ENCODE measurements at regions not wholly inside any gene's neighbourhood (a gene's known extent, or its start where the extent isn't known, plus 50 kb on each side); places are given as distances from the start of the nearest gene placed in this dataset.

DNA sequence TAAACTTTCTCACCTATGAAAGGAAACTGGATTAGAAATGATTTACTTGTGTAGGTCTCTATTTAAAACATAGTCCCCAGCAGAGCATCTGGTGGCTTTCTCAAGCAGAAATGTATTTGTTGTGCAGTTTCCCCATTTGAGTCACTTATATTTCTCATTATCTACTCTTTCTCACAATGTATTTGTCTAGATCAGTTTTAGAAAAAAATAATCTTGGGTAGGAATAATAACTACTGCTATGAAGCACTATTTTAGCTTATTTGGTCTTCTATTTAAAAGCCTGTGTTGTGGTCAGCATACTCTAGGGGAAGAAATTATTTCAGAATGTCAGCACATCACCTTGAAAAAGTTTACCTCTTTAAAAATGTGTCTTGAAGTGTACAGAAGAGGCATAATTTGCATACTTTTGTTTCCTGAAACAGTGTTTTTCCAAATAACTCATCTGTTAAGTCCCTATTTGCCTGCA, 60.9 kb upstream of the PRL start:
- intact Hi-C loops (cut with DNase I), result no loop called here
- Histone ChIP-seq H3K27me3 (no peaks in the 10 kb centered on the region), H3K36me3 (no peaks in the 10 kb centered on the region), H3K4me3 (replicated peaks in 1 of 3) (no peak overlapping the region), H3K27ac (no peak overlapping the region), H3K4me1 (peaks cover 3 to 4% of the 10 kb centered on the region in 2 donors), H3K9me3 (no peaks in the 10 kb centered on the region)
- TF ChIP-seq, protein P1, sequence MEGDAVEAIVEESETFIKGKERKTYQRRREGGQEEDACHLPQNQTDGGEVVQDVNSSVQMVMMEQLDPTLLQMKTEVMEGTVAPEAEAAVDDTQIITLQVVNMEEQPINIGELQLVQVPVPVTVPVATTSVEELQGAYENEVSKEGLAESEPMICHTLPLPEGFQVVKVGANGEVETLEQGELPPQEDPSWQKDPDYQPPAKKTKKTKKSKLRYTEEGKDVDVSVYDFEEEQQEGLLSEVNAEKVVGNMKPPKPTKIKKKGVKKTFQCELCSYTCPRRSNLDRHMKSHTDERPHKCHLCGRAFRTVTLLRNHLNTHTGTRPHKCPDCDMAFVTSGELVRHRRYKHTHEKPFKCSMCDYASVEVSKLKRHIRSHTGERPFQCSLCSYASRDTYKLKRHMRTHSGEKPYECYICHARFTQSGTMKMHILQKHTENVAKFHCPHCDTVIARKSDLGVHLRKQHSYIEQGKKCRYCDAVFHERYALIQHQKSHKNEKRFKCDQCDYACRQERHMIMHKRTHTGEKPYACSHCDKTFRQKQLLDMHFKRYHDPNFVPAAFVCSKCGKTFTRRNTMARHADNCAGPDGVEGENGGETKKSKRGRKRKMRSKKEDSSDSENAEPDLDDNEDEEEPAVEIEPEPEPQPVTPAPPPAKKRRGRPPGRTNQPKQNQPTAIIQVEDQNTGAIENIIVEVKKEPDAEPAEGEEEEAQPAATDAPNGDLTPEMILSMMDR (IDR thresholded peaks at IDR 0.05), result no peak
- no peak for TF ChIP-seq POLR2A (IDR thresholded peaks at IDR 0.05)
- no peak for DNase-seq

DNA sequence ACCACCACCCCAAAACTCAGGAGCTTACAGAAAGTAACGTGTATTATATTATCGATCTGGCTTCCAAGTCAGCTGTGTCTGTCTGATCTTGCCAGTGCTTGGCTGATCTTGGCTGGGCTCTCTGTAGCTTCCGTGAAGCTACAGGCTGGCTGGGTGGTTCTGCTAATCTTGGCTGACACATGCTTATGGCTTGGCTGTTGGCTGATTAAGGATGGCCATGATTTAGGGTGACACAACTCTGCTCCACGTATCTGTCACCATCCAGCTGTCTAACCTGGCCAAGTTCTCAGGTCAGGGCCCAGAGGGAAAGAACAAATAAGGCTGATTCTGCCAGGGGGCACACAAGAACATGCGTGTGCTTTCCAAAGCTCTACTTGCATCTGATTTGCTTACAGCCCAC, 64.7 kb upstream of the PRL start:
- DNase-seq, result no peak
- no peaks in the 10 kb centered on the region for H3K36me3 ChIP-seq
- peaks cover 4 to 14% of the 10 kb centered on the region in 2 donors for H3K4me1 ChIP-seq
- 85 to 89% methylated on average over 5 of the region's 5 CpGs for WGBS, 2 donors
- no peak overlapping the region for H3K4me3 ChIP-seq (replicated peaks in 1 of 3)
- no peaks in the 10 kb centered on the region for H3K27me3 ChIP-seq
- no peak overlapping the region for H3K27ac ChIP-seq
- H3K9me3 ChIP-seq, result no peaks in the 10 kb centered on the region
- TF ChIP-seq, protein P1 (IDR thresholded peaks at IDR 0.05), result no peak
- no peak for TF ChIP-seq POLR2A (IDR thresholded peaks at IDR 0.05)
- intact Hi-C loops (cut with DNase I), result no loop called here

DNA sequence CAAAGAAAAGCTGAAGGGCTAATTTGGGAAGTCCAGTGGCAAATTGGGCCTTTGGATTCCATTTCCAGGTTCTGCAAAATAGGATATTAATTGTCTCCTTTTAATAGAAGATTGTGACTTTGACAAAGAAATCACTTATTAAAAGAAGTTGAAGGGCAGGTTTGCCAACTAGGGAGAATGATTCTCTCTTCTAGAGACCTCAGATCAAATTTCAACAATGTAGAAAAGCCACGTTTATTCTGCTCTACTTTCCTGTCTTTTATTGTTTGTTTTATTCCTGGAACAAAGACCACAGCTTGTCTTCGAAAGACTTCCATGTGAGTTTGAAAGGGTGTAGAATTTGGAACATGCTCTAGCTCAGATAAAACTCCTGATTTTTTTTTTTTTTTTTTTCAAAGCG, 65.5 kb upstream of the PRL start:
- H3K36me3 ChIP-seq, result no peaks in the 10 kb centered on the region
- H3K27ac ChIP-seq, result no peak overlapping the region
- no peaks in the 10 kb centered on the region for H3K27me3 ChIP-seq
- TF ChIP-seq, protein P1 (IDR thresholded peaks at IDR 0.05), result no peak
- TF ChIP-seq POLR2A (IDR thresholded peaks at IDR 0.05), result no peak
- H3K4me1 ChIP-seq, result peaks cover 4 to 14% of the 10 kb centered on the region in 2 donors
- no peak overlapping the region for H3K4me3 ChIP-seq (replicated peaks in 1 of 3)
- intact Hi-C loops (cut with DNase I), result no loop called here
- no peak for DNase-seq
- 22 to 28% methylated on average over 3 of the region's 3 CpGs for WGBS, 2 donors
- H3K9me3 ChIP-seq, result no peaks in the 10 kb centered on the region

DNA sequence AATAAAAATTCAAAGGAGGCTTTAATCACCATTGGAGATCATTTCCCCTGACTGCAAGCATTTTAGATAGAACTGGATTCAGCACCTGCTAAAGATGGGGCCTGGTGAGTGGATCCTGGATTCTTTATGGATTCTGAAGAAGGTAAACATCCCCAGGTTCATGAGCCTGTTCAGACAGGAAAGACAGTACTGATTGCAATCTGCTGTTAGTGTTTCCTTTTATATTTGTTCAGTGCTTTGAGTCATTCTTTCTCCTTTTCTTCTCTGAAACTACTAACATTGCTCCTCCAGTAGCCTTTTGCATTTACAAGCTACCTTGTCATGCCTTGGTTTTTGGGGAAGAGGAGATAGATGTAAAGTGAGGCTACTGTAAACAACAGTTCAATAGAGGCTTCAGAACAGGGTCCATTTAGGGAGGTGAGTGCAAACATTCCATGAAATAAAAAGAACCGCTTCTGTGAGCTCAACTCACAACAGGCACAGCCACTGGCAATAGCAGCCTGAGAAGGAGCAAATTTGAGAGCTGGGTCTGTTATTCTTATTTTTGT, 66.4 kb upstream of the PRL start:
- Histone ChIP-seq H3K36me3 (no peaks in the 10 kb centered on the region), H3K9me3 (no peaks in the 10 kb centered on the region), H3K4me3 (replicated peaks in 1 of 3) (no peak overlapping the region), H3K27me3 (no peaks in the 10 kb centered on the region), H3K4me1 (peaks cover 4 to 14% of the 10 kb centered on the region in 2 donors), H3K27ac (no peak overlapping the region)
- intact Hi-C loops (cut with DNase I), result no loop called here
- 93 to 96% methylated on average over 1 of the region's 1 CpG for WGBS, 2 donors
- TF ChIP-seq POLR2A (IDR thresholded peaks at IDR 0.05), result no peak
- TF ChIP-seq, protein P1 (IDR thresholded peaks at IDR 0.05), result no peak
- no peak for DNase-seq

DNA sequence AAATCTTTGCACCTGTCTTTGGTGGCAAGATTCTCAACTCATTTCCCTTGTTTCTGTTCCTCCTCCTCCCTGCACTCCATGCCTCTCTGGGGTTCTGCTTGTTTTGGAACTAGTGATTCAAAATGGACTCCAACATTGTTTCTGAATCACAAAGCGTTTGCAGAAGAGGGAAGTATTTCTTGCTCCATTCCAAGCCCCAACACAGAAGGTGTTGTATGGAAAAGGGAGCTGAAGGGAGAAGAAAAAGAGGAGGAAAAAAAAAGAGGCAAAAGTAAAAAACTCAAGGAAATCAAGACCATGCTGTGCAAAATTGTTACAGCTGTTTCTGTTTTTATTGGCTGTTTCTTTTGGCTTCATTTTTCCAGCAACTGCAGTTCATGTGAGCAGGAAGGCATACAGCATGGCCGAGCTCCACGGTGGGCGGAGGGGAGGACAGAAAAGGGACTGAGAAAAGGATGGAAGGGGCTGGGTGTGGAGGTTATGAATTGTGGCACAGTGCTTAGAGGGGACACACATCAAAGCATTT, 66.9 kb upstream of the PRL start:
- TF ChIP-seq, protein P1 (IDR thresholded peaks at IDR 0.05), result no peak
- TF ChIP-seq POLR2A (IDR thresholded peaks at IDR 0.05), result no peak
- WGBS, 2 donors, result 65% methylated on average over 4 of the region's 4 CpGs
- no peak for DNase-seq
- intact Hi-C loops (cut with DNase I), result no loop called here
- Histone ChIP-seq H3K27me3 (no peaks in the 10 kb centered on the region), H3K4me1 (peaks cover 4 to 14% of the 10 kb centered on the region in 2 donors), H3K36me3 (no peaks in the 10 kb centered on the region), H3K4me3 (replicated peaks in 1 of 3) (no peak overlapping the region), H3K9me3 (no peaks in the 10 kb centered on the region), H3K27ac (no peak overlapping the region)
